ENCODE measurements at regions not wholly inside any gene's neighbourhood (a gene's known extent, or its start where the extent isn't known, plus 50 kb on each side); places are given as distances from the start of the nearest gene placed in this dataset.

DNA sequence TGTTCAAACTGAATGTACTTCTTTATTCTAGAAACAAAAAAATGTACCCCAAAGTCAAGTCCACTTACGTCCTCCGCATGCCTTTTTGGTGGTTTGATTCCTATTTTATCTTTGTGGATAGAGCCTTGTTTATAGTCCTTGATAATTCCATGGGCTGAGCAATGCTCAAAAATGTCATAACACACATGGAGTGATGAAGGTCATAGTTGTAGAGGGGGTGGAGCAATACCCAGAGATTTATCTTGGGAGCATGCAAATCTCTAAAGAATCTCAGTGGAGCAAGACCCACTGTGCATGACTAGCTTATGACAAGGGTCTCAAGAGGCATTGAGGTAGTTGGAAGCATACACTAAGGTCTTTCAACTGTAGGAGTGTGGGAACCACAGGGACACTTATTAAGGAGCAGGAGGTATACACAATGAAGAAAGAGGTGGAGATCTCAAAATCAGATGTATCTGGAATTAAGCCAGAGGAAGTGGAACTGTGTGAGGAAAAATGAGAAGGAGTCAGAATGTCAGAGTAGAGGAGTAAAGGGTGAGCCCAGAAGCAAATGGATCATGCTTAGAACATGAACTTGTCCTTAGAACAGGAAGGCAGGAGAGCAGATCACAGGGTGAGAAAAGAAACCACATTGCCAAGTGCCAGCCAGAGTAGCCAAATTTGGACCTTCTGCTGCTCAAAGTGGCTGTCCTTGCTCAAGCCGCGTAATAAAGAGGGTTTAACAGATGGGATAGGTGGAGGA lies 68.1 kb upstream of the STK39 start:
- no peaks in the 10 kb centered on the region for H3K36me3 ChIP-seq (replicated peaks; ENCODE audit: insufficient read depth, low read length)
- no peaks in the 10 kb centered on the region for H3K9me3 ChIP-seq (replicated peaks; ENCODE audit: insufficient read depth, low read length)
- no peak overlapping the region for H2AFZ ChIP-seq (ENCODE audit: low read length)
- no peaks in the 10 kb centered on the region for H4K20me1 ChIP-seq (ENCODE audit: insufficient read depth, low read length)
- H3K9ac ChIP-seq (ENCODE audit: low read length) = no peak overlapping the region
- DNase-seq = no peak
- TF ChIP-seq, protein P1, sequence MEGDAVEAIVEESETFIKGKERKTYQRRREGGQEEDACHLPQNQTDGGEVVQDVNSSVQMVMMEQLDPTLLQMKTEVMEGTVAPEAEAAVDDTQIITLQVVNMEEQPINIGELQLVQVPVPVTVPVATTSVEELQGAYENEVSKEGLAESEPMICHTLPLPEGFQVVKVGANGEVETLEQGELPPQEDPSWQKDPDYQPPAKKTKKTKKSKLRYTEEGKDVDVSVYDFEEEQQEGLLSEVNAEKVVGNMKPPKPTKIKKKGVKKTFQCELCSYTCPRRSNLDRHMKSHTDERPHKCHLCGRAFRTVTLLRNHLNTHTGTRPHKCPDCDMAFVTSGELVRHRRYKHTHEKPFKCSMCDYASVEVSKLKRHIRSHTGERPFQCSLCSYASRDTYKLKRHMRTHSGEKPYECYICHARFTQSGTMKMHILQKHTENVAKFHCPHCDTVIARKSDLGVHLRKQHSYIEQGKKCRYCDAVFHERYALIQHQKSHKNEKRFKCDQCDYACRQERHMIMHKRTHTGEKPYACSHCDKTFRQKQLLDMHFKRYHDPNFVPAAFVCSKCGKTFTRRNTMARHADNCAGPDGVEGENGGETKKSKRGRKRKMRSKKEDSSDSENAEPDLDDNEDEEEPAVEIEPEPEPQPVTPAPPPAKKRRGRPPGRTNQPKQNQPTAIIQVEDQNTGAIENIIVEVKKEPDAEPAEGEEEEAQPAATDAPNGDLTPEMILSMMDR (IDR thresholded peaks at IDR 0.05; ENCODE audit: low read length) = no peak
- TF ChIP-seq EZH2phosphoT487 (IDR thresholded peaks at IDR 0.05; ENCODE audit: low read length) (no peak), EZH2 (optimal IDR thresholded peaks at IDR 0.05; ENCODE audit: low read depth, low read length) (no peak)
- no peak overlapping the region for H3K27ac ChIP-seq (ENCODE audit: low read length)
- H3K4me3 ChIP-seq (ENCODE audit: low read length) = no peak overlapping the region
- no peaks in the 10 kb centered on the region for H3K27me3 ChIP-seq (replicated peaks; ENCODE audit: insufficient read depth, low read length)
- no peaks in the 10 kb centered on the region for H3K4me1 ChIP-seq (ENCODE audit: low read length)
- H3K4me2 ChIP-seq (ENCODE audit: low read depth, low read length) = no peak overlapping the region
- no peaks in the 10 kb centered on the region for H3K9me2 ChIP-seq (replicated peaks; ENCODE audit: insufficient read depth, low read length)
- H3K79me2 ChIP-seq (ENCODE audit: low read length) = no peaks in the 10 kb centered on the region
- H3F3A ChIP-seq (ENCODE audit: insufficient read depth, low read length) = no peaks in the 10 kb centered on the region

DNA sequence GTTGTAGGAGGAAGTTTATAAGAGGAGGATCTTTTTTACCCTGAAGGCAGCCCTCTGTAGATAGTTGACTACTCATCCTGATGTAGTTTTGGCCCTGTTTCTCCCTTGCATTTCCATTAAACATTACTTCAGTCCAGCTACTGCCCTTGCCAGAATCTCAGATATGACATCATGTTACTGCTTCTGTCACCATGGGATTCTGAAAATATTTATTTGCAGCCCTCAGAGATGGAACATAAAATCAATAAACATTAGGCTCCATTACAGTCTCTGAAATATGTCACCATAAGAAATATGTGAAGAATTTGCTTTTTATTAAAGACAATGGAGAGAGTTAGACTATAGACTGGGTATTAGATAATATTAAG lies 68.7 kb upstream of the STK39 start:
- no peak for DNase-seq
- no peak overlapping the region for H3K9ac ChIP-seq (ENCODE audit: low read length)

DNA sequence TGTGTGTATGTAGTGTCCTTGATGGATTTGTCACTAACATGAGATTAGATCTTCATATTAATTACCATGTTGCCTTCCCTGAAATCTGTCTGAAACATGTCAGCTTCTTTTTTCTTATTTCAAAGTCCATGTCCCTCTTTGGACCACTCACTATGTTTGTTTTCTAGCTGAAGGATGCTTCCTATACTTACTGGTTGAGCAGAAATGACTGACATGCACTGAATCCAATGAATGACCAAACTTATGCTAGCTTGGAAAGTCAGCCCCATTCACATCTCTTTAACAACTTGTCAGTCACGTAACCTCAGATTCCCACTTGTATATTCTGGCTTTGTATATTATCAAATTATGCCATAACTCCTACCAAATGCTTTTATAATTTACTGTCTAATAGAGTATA lies 69.9 kb upstream of the STK39 start:
- TF ChIP-seq EZH2 (optimal IDR thresholded peaks at IDR 0.05; ENCODE audit: low read depth, low read length) = no peak
- TF ChIP-seq, protein P1 (IDR thresholded peaks at IDR 0.05; ENCODE audit: low read length) = no peak
- TF ChIP-seq EZH2phosphoT487 (IDR thresholded peaks at IDR 0.05; ENCODE audit: low read length) = no peak
- H3K79me2 ChIP-seq (ENCODE audit: low read length) = no peaks in the 10 kb centered on the region
- H3K36me3 ChIP-seq (replicated peaks; ENCODE audit: insufficient read depth, low read length) = no peaks in the 10 kb centered on the region
- no peak overlapping the region for H3K4me2 ChIP-seq (ENCODE audit: low read depth, low read length)
- no peaks in the 10 kb centered on the region for H3K4me1 ChIP-seq (ENCODE audit: low read length)
- no peaks in the 10 kb centered on the region for H3K9me2 ChIP-seq (replicated peaks; ENCODE audit: insufficient read depth, low read length)
- no peaks in the 10 kb centered on the region for H3K27me3 ChIP-seq (replicated peaks; ENCODE audit: insufficient read depth, low read length)
- H3K4me3 ChIP-seq (ENCODE audit: low read length) = no peak overlapping the region
- H3K9me3 ChIP-seq (replicated peaks; ENCODE audit: insufficient read depth, low read length) = no peaks in the 10 kb centered on the region
- no peak overlapping the region for H3K27ac ChIP-seq (ENCODE audit: low read length)
- H2AFZ ChIP-seq (ENCODE audit: low read length) = no peak overlapping the region
- no peak for DNase-seq
- no peaks in the 10 kb centered on the region for H3F3A ChIP-seq (ENCODE audit: insufficient read depth, low read length)
- no peaks in the 10 kb centered on the region for H4K20me1 ChIP-seq (ENCODE audit: insufficient read depth, low read length)
- H3K9ac ChIP-seq (ENCODE audit: low read length) = no peak overlapping the region

More for the DNA sequence above, 68.7 kb upstream of the STK39 start:
- Histone ChIP-seq H3K79me2 (ENCODE audit: low read length) (no peaks in the 10 kb centered on the region), H3K9me2 (replicated peaks; ENCODE audit: insufficient read depth, low read length) (no peaks in the 10 kb centered on the region), H3K4me3 (ENCODE audit: low read length) (no peak overlapping the region), H4K20me1 (ENCODE audit: insufficient read depth, low read length) (no peaks in the 10 kb centered on the region), H2AFZ (ENCODE audit: low read length) (no peak overlapping the region), H3K36me3 (replicated peaks; ENCODE audit: insufficient read depth, low read length) (no peaks in the 10 kb centered on the region), H3K4me1 (ENCODE audit: low read length) (no peaks in the 10 kb centered on the region), H3K27me3 (replicated peaks; ENCODE audit: insufficient read depth, low read length) (no peaks in the 10 kb centered on the region), H3K27ac (ENCODE audit: low read length) (no peak overlapping the region), H3F3A (ENCODE audit: insufficient read depth, low read length) (no peaks in the 10 kb centered on the region), H3K9me3 (replicated peaks; ENCODE audit: insufficient read depth, low read length) (no peaks in the 10 kb centered on the region), H3K4me2 (ENCODE audit: low read depth, low read length) (no peak overlapping the region)
- no peak for TF ChIP-seq EZH2phosphoT487 (IDR thresholded peaks at IDR 0.05; ENCODE audit: low read length)
- no peak for TF ChIP-seq EZH2 (optimal IDR thresholded peaks at IDR 0.05; ENCODE audit: low read depth, low read length)
- TF ChIP-seq, protein P1 (IDR thresholded peaks at IDR 0.05; ENCODE audit: low read length) = no peak
